Nephron progenitor cell (in vitro differentiated cells): ENCODE measurements at regions not wholly inside any gene's neighbourhood (a gene's known extent, or its start where the extent isn't known, plus 50 kb on each side); places are given as distances from the start of the nearest gene placed in this dataset.

Experiments used
- DNase-seq: peaks from one replicate; pipeline ENCODE4 v3.0.0; 2021
- H3K27ac Mint-ChIP-seq: 2 replicates; pipeline ENCODE4 v1.8.0; 2021; ENCODE audit warnings: mild to moderate bottlenecking, moderate library complexity, mixed read lengths
- H3K27me3 Mint-ChIP-seq: 2 replicates; pipeline ENCODE4 v1.8.0; 2021; ENCODE audit warnings: mild to moderate bottlenecking, low read depth, mixed read lengths; ENCODE audit not compliant: poor library complexity
- H3K36me3 Mint-ChIP-seq: 2 replicates; pipeline ENCODE4 v1.8.0; 2021; ENCODE audit warnings: low read depth, mixed read lengths
- H3K4me1 Mint-ChIP-seq: 2 replicates; pipeline ENCODE4 v1.8.0; 2021; ENCODE audit warnings: mixed read lengths
- H3K4me3 Mint-ChIP-seq: 2 replicates; pipeline ENCODE4 v1.8.0; 2021; ENCODE audit warnings: mild to moderate bottlenecking, moderate library complexity, mixed read lengths
- H3K9me3 Mint-ChIP-seq: 2 replicates; pipeline ENCODE4 v1.8.0; 2021; ENCODE audit warnings: mild to moderate bottlenecking, moderate library complexity, mixed read lengths
- CTCF ChIP-seq: fragments of 200-600 bp; sonication (generic); IDR thresholded peaks from 2 replicates; pipeline ENCODE4 v1.5.0; 2021; ENCODE audit warnings: antibody characterized with exemption

- no peak for DNase-seq
- H3K4me3 Mint-ChIP-seq: no peak overlapping the region
- TF ChIP-seq CTCF: no peak
Measured at GRCh38 chr2:63680455-63680854, 91.7 kb downstream of the MDH1 start.

DNA sequence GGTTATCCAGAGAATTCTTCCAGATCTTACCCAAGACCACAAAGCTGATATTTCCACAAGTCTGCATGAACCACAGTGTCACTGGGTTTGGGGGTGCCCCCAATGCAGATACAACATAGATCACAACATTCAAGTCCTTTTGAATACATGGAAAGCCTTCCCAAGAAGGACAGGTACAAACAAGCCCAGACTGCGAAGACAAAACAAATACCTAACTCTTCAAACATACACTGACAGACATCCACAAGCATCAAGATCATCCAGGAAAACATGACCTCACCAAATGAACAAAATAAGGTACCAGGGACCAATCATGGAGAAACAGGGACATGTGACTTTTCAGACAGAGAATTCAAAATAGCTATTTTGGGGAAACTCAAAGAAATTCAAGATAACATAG, 93.1 kb downstream of the MDH1 start:
- TF ChIP-seq CTCF: no peak
- no peaks in the 10 kb centered on the region for H3K4me1 Mint-ChIP-seq
- no peaks in the 10 kb centered on the region for H3K36me3 Mint-ChIP-seq
- no peak for DNase-seq
- H3K9me3 Mint-ChIP-seq: no peaks in the 10 kb centered on the region
- no peak overlapping the region for H3K27ac Mint-ChIP-seq
- H3K27me3 Mint-ChIP-seq: no peaks in the 10 kb centered on the region
- H3K4me3 Mint-ChIP-seq: no peak overlapping the region

More at GRCh38 chr2:63680455-63680854, 91.7 kb downstream of the MDH1 start:
- Mint-ChIP-seq H3K9me3 (no peaks in the 10 kb centered on the region), H3K36me3 (no peaks in the 10 kb centered on the region), H3K27me3 (no peaks in the 10 kb centered on the region), H3K4me1 (no peaks in the 10 kb centered on the region), H3K27ac (no peak overlapping the region)

DNA sequence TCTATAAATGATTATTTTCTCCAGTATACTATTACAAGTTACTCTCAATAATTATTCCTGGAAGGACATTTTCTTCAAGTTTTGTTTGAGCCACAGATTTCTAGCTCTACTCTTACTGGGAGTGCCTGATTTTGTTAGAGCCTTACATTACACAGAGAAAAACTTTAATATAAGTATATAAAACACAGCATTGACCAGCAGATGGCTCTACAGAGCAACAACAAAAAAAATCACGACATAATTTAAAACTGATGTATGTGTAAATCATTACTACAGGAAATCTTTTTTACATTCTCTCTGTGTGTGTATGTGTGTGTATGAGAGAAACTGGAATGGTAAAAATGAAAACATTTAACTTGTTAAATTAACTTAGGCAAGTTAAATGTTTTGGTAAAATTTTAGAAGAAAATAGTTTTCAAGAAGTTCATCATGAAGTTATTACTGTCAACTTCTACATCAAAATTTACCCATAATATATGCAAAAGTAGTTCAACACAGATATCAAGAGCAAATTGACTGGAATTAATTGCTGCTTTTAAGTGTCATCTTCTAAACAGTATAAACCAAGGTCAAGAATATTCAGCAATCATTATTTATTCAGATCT, 103.3 kb downstream of the MDH1 start:
- Mint-ChIP-seq H3K4me3 (no peak overlapping the region), H3K36me3 (no peaks in the 10 kb centered on the region), H3K27ac (no peak overlapping the region), H3K27me3 (no peaks in the 10 kb centered on the region), H3K4me1 (no peaks in the 10 kb centered on the region), H3K9me3 (peaks cover 4% of the 10 kb centered on the region)
- no peak for DNase-seq
- TF ChIP-seq CTCF: peak; percentile 45

DNA sequence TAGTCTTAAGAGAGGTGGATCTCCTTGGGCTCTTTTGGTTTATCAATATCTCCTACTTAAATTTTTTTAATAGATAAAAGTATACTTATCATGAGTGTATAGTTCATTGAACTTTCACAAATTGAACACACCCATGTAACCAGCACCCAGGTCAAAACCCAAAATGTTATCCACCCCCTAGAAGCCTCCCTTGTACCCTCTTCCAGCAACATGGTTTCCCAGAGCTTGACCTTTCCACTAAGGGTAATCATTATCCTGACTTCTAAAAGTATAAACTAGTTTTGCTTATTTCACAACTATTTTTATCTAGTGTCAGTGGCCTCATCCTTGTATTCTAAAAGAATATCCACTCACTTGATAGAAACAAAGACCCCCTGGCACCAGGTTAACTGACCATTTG, 106.8 kb downstream of the MDH1 start:
- Mint-ChIP-seq H3K9me3 (no peaks in the 10 kb centered on the region), H3K27me3 (no peaks in the 10 kb centered on the region), H3K4me3 (no peak overlapping the region), H3K4me1 (no peaks in the 10 kb centered on the region), H3K36me3 (no peaks in the 10 kb centered on the region), H3K27ac (no peak overlapping the region)
- DNase-seq: no peak
- no peak for TF ChIP-seq CTCF

DNA sequence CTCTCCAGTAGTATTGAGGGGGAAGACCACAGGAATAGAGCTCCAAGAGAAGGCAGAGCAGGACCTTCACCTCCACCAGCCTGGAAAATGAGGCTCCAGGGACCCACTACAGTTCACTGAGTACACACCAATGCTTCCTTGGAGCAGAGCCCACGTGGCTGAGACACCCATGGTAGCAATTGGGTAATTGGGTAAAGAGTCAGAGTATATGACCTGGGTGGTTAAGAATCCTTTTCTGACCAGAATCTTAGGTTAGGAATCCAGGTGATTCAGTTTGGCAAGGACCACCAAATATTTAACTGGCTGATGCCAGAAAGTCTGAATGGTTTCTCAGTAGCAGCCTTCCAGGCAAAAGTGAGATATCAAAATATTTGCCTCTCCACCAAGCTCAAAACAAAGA, 107.7 kb downstream of the MDH1 start:
- Mint-ChIP-seq H3K27ac (no peak overlapping the region), H3K27me3 (no peaks in the 10 kb centered on the region)

More for the DNA sequence above, 107.7 kb downstream of the MDH1 start:
- no peak for DNase-seq
- Mint-ChIP-seq H3K9me3 (peaks cover under 1% of the 10 kb centered on the region), H3K4me3 (no peak overlapping the region), H3K36me3 (no peaks in the 10 kb centered on the region), H3K4me1 (no peaks in the 10 kb centered on the region)
- TF ChIP-seq CTCF: no peak
